GM18517 (cell line): ENCODE measurements at regions not wholly inside any gene's neighbourhood (a gene's known extent, or its start where the extent isn't known, plus 50 kb on each side); places are given as distances from the start of the nearest gene placed in this dataset.
"Not testable (repeated sequence)": the region's sequence is repeated elsewhere in the genome, so short reads cannot be mapped to it uniquely, and the experiment has no call there.

Source experiments
- ATAC-seq: cut with Tn5 transposase; IDR thresholded peaks from one replicate; pipeline ENCODE4 v1.9.1; 2021; ENCODE audit warnings: mild to moderate bottlenecking, moderate library complexity; ENCODE audit not compliant: unreplicated experiment

DNA sequence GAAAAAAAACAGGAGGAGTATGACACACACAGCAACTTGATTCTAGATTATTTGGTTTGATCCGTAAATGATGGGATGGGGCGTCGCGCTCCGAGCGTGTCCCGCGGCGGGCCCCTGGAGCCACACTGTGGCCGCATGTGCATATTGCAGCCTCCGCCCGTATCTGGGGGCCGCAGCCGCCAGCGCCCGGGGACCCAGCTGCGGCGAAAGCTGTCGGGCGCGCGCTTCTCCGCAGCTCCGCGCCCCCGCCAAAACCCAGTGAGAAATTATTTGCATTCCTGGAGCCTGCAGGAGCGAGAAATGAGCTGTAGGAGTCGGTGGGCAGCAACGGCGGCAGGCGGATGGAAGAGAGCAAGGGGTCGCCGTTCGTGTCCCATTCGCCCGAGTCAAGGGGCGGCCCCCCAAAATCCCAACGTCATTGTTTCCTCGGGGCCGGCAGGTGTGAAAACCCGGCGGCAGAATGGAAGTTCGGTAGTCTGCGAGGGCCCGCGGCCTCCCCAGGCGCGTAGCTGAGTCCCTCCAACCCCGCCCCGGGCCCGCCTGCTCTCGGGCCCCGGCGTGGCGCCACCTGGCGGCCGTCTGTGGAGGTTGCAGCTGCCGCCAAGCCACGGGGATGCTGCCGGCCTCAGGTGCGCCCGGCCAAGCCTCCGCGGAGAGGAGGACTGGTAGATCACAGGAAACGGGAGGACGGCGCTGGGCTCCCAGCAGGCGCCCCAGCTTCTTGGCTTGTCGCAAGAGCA lies 86.8 kb downstream of the FAM72B start:
- peak; percentile 86 for ATAC-seq

DNA sequence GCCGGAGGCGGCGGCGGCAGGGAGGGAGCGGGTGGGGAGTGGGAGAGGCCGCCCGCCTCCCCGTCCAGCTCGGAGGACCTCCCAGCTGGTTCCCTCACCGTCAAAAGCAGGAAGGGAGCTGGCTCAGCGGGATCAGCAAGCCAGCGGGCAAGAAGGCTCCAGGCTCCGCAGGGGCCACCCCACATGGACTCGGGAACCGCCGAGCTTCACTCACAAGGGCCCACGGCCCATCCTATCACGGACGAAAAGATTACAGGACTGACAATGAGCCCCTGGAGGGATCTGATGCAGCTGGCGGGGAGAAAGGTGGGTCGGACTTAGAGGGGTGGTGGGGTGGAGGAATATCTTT lies 86.3 kb downstream of the FAM72B start:
- peak; percentile 14 for ATAC-seq

GRCh38 chr1:121109025-121109424 lies 75.1 kb downstream of the FAM72B start:
- ATAC-seq: not testable (repeated sequence)

DNA sequence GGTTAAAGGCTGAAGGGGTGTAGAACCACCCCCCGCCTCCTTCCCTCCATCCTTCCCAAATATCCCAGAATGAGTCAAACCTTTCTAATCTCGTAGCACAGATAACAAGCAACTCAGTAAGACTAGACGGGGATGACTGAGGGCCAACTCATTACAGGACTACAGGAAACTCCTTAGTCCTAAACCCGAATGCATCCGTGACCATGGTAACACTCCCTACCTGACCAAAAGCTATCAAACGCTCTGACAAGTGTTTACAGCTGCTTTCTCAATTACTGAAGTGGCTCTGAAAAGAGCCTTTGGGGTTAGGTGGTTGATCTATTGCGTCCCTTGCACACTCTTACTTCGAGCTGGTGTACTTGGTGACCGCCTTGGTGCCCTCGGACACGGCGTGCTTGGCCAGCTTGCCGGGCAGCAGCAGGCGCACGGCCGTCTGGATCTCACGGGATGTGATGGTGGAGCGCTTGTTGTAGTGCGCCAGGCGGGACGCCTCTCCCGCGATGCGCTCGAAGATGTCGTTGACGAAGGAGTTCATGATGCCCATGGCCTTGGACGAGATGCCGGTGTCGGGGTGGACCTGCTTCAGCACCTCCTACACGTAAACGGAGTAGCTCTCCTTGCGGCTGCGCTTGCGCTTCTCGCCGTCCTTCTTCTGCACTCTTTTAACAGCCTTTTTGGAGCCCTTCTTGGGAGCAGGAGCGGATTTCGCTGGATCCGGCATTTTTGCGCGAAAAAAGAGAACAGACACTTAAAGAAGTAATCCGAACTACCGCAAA lies 67.4 kb downstream of the FAM72B start:
- not testable (repeated sequence) for ATAC-seq

GRCh38 chr1:121117298-121117611 lies 66.9 kb downstream of the FAM72B start:
- not testable (repeated sequence) for ATAC-seq

- ATAC-seq: not testable (repeated sequence)
Measured at GRCh38 chr1:121117622-121118479, 66.3 kb downstream of the FAM72B start.
